ENCODE measurements at regions not wholly inside any gene's neighbourhood (a gene's known extent, or its start where the extent isn't known, plus 50 kb on each side); places are given as distances from the start of the nearest gene placed in this dataset.

DNA sequence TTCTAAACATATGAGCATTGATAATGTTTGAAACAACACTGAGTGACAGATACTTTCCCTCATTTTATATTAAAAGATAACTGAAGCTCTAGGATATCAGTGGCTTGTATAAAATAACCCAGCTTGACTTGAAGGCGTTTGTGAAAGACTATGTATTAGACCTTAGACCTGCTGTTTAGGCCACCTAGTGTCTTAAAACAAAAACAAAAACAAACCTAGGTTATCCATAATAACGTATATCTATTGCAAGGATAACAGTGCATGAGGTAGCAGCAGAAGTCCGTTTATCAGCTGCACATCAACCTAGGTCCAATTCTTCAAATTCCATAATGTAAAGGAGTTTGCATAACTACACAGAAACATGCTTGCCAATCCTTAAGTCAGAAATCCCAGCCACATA lies 79.5 kb upstream of the MAP2 start:
- TF ChIP-seq, protein P1, sequence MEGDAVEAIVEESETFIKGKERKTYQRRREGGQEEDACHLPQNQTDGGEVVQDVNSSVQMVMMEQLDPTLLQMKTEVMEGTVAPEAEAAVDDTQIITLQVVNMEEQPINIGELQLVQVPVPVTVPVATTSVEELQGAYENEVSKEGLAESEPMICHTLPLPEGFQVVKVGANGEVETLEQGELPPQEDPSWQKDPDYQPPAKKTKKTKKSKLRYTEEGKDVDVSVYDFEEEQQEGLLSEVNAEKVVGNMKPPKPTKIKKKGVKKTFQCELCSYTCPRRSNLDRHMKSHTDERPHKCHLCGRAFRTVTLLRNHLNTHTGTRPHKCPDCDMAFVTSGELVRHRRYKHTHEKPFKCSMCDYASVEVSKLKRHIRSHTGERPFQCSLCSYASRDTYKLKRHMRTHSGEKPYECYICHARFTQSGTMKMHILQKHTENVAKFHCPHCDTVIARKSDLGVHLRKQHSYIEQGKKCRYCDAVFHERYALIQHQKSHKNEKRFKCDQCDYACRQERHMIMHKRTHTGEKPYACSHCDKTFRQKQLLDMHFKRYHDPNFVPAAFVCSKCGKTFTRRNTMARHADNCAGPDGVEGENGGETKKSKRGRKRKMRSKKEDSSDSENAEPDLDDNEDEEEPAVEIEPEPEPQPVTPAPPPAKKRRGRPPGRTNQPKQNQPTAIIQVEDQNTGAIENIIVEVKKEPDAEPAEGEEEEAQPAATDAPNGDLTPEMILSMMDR (IDR thresholded peaks at IDR 0.05; ENCODE audit: insufficient read depth, low read depth, low read length, missing control alignments) = no peak
- no peak overlapping the region for H3K4me3 ChIP-seq (ENCODE audit: low read depth, low read length)

DNA sequence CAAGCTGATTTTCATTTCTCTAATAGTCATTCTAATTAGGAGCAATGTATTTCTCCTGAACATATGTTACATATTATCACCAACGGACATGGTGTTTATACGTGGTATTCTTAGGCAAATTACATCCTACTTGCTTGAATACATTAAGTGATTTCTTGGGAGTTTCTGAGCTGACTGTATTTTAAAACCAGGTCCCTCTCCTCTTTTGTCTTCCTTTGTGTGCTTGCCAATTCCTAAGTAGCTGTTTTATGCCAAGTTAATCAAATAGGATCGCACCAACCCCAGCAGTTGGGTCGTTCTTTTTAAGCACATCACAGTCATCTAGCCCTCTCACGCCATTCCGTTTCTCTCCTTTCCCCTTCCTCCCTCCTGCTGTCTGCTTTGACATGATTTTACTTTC lies 75.4 kb upstream of the MAP2 start:
- DNase-seq (ENCODE audit: low read depth) = no peak
- TF ChIP-seq, protein P1 (IDR thresholded peaks at IDR 0.05; ENCODE audit: insufficient read depth, low read depth, low read length, missing control alignments) = no peak
- H3K4me3 ChIP-seq (ENCODE audit: low read depth, low read length) = no peak overlapping the region

More for the DNA sequence above, 79.5 kb upstream of the MAP2 start:
- DNase-seq (ENCODE audit: low read depth) = no peak

DNA sequence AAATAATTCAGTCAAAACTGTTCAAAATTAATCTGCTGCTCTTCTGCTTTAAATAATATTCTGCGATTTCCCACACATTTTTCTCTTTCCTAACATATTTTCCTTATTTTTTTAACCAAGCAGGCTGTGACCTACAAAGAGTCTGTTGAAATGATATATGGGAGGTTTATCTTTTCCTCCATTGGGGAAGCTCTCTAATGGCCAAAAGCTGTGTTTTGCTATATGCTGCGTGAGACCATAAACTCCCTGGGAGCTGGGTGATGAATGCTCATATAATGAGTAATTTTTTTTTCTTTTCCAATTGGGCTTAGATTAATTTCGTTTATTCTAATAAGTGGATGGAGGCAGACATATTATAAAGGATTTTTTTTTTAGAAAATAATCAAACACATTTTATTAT lies 72.2 kb upstream of the MAP2 start:
- DNase-seq (ENCODE audit: low read depth) = no peak
- TF ChIP-seq, protein P1 (IDR thresholded peaks at IDR 0.05; ENCODE audit: insufficient read depth, low read depth, low read length, missing control alignments) = no peak
- no peak overlapping the region for H3K4me3 ChIP-seq (ENCODE audit: low read depth, low read length)

DNA sequence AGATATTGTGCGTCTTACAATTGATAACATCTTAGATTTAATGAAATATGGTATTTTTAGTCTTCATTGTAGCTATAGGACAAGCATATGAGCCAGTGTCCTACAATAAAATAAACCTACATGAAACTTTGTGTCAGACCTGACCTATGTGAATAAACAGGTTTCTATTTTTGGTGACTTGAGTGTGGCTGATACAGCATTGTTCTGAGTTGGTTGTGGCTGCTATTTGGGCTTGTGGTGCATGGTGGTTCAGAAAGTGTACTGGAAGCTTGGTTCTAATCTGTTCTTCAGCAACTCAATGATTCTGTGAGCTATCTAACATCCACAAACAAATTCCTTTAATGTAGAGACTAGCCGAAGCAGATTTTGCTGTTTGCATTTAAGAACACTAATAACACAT lies 64.9 kb upstream of the MAP2 start:
- H3K4me3 ChIP-seq (ENCODE audit: low read depth, low read length) = no peak overlapping the region
- TF ChIP-seq, protein P1 (IDR thresholded peaks at IDR 0.05; ENCODE audit: insufficient read depth, low read depth, low read length, missing control alignments) = no peak
- no peak for DNase-seq (ENCODE audit: low read depth)

DNA sequence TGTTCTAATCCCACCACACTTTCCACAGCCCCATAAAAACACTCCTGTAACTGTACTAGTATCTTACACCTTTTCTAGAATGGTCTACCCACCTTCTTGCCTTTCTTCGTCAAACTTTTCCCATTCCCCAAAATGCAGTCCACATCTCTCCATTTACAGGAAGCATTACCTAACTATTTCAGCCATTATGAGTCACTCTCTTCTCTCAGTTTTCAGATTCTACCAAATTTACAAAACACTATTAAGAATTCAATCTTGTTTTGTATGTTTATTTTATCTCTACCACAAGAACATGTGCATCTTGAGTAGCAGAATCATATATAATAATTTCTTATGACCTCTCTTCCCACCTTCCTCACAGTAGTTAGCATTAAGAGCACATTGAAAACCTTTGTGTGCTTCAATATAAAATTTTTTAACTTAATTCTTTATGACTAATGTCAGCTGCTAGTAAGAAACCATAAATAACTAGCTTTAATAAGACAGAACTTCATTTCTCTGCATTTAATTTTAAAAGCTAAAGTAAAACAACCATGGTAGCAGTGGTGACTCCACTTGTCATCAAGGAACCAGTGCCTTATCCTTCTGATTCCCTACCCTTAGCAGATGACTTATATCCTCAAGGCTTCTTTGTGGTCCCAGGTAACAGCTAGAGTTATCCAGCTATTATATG lies 56.6 kb upstream of the MAP2 start:
- no peak overlapping the region for H3K4me3 ChIP-seq (ENCODE audit: low read depth, low read length)
- TF ChIP-seq, protein P1 (IDR thresholded peaks at IDR 0.05; ENCODE audit: insufficient read depth, low read depth, low read length, missing control alignments) = no peak
- no peak for DNase-seq (ENCODE audit: low read depth)

DNA sequence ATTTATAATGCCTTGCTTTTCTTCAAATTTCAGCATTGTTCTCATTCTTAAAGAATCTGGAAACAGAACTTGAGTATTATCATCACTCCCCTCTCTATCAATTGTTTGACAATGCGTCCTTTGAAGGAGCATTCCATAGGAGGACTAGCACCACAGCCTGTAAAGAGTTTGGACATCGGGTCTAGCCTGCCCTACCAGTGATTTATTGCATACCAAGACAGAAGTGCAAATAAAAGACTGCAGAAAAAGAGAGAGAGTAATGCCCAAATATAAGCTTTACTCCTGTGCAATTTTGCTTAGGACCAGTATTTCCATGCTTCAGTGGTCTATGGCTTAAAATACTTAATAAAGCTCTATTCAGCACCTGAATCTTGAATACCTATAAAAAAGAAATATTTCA lies 55.4 kb upstream of the MAP2 start:
- TF ChIP-seq, protein P1 (IDR thresholded peaks at IDR 0.05; ENCODE audit: insufficient read depth, low read depth, low read length, missing control alignments) = no peak
- no peak for DNase-seq (ENCODE audit: low read depth)
- no peak overlapping the region for H3K4me3 ChIP-seq (ENCODE audit: low read depth, low read length)

DNA sequence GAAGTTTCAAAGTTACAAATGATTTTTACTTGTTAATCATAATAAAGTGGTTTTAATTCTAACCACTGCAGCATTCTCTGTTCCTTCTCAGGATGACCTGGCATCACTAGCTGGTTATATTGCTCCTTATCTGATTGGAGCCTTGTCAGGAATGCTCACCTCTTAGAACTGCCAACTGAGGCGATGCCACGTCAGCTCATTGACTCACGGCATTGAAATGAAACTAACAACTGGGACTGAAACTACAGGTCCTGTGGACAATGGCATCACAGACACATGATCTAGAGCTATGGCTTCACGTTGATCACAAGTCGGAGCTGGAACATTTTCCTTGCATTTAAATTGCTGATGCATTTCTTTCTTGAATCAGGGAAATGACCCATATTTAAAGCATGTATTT lies 54.9 kb upstream of the MAP2 start:
- no peak overlapping the region for H3K4me3 ChIP-seq (ENCODE audit: low read depth, low read length)
- DNase-seq (ENCODE audit: low read depth) = no peak
- TF ChIP-seq, protein P1 (IDR thresholded peaks at IDR 0.05; ENCODE audit: insufficient read depth, low read depth, low read length, missing control alignments) = no peak

All from GM12865 (cell line).